Kasumi-1 (cell line): ENCODE measurements at regions not wholly inside any gene's neighbourhood (a gene's known extent, or its start where the extent isn't known, plus 50 kb on each side); places are given as distances from the start of the nearest gene placed in this dataset.
"Not testable (repeated sequence)": the region's sequence is repeated elsewhere in the genome, so short reads cannot be mapped to it uniquely, and the experiment has no call there.

Experiments
- DNase-seq, 2 experiments: peaks; one replicate each; lab custom pipeline; 2025; lab: John Stamatoyannopoulos, UW

GRCh38 chrX:142499992-142500391 lies 294.9 kb upstream of the MAGEC2 start:
- no peak for DNase-seq

- no peak for DNase-seq
Observed at GRCh38 chrX:142483965-142484364, 278.9 kb upstream of the MAGEC2 start.

GRCh38 chrX:142446349-142446748 lies 241.3 kb upstream of the MAGEC2 start:
- no peak for DNase-seq

GRCh38 chrX:142428916-142429315 lies 223.8 kb upstream of the MAGEC2 start:
- no peak for DNase-seq

GRCh38 chrX:142390998-142391397 lies 185.9 kb upstream of the MAGEC2 start:
- not testable (repeated sequence) for DNase-seq

GRCh38 chrX:142363501-142363900 lies 158.4 kb upstream of the MAGEC2 start:
- DNase-seq = no peak

GRCh38 chrX:142359331-142359730 lies 154.2 kb upstream of the MAGEC2 start:
- no peak for DNase-seq

- DNase-seq = no peak
Observed at GRCh38 chrX:142327182-142327581, 122.1 kb upstream of the MAGEC2 start.

GRCh38 chrX:142312591-142312990 lies 107.5 kb upstream of the MAGEC2 start:
- DNase-seq = no peak

- no peak for DNase-seq
Observed at GRCh38 chrX:142299406-142299805, 94.3 kb upstream of the MAGEC2 start.

GRCh38 chrX:142296421-142296820 lies 91.3 kb upstream of the MAGEC2 start:
- DNase-seq = no peak

GRCh38 chrX:142295190-142295589 lies 90.1 kb upstream of the MAGEC2 start:
- no peak for DNase-seq

GRCh38 chrX:142270166-142270565 lies 65.1 kb upstream of the MAGEC2 start:
- not testable (repeated sequence) for DNase-seq

GRCh38 chrX:142266417-142266816 lies 61.3 kb upstream of the MAGEC2 start:
- DNase-seq = no peak

- DNase-seq = not testable (repeated sequence)
Observed at GRCh38 chrX:142265549-142265948, 60.5 kb upstream of the MAGEC2 start.

GRCh38 chrX:142256935-142257334 lies 51.8 kb upstream of the MAGEC2 start:
- no peak for DNase-seq
